Aorta (tissue), 5 donors: ENCODE measurements at regions not wholly inside any gene's neighbourhood (a gene's known extent, or its start where the extent isn't known, plus 50 kb on each side); places are given as distances from the start of the nearest gene placed in this dataset.

ENCODE experiments used
- ATAC-seq: fragments of 200-7000 bp; cut with Tn5 transposase; one replicate; pipeline ENCODE4 v1.9.1; 2022; ENCODE audit warnings: moderate library complexity; ENCODE audit not compliant: low FRiP score
- DNase-seq, 2 donors: peaks; one replicate each; pipeline ENCODE4 v3.0.0-alpha.2; 2020
- H3K27ac ChIP-seq, 2 donors: one replicate each; pipeline ENCODE4 v1.5.1; 2013; ENCODE audit warnings: low read length in 2 of 2, mild to moderate bottlenecking in 2 of 2, moderate library complexity in 2 of 2, control low read depth in 1 of 2, inconsistent platforms in 1 of 2, low read depth in 1 of 2
- H3K27me3 ChIP-seq, 2 donors: one replicate each; pipeline ENCODE4 v1.6.1; 2013; ENCODE audit warnings: control low read depth in 1 of 2, low read length in 1 of 2, mild to moderate bottlenecking in 1 of 2, moderate library complexity in 1 of 2; ENCODE audit not compliant: insufficient read depth in 2 of 2, control insufficient read depth in 1 of 2
- H3K36me3 ChIP-seq, 2 donors: one replicate each; pipeline ENCODE4 v1.6.1; 2013; ENCODE audit warnings: control low read depth in 1 of 2, low read length in 1 of 2, mild to moderate bottlenecking in 1 of 2; ENCODE audit not compliant: insufficient read depth in 2 of 2, control insufficient read depth in 1 of 2
- H3K4me1 ChIP-seq, 2 donors: one replicate each; pipeline ENCODE4 v1.6.1; 2013; ENCODE audit warnings: low read length in 2 of 2, control low read depth in 1 of 2, mild to moderate bottlenecking in 1 of 2, moderate library complexity in 1 of 2; ENCODE audit not compliant: insufficient read depth in 2 of 2, control insufficient read depth in 1 of 2
- H3K4me3 ChIP-seq, 2 donors: one replicate each; pipeline ENCODE4 v1.5.1; 2013; ENCODE audit warnings: low read length in 2 of 2, control low read depth in 1 of 2, mild to moderate bottlenecking in 1 of 2
- H3K9me3 ChIP-seq: one replicate; pipeline ENCODE4 v1.6.1; 2013; ENCODE audit warnings: mild to moderate bottlenecking, low read length; ENCODE audit not compliant: control insufficient read depth
- WGBS, 2 donors: extraction: QIAGEN DNeasy Blood & Tissue Kit; methylation state at CpG; one replicate each; pipeline ENCODE4 v1.1.7; 2013; 5-methylcytosine and 5-hydroxymethylcytosine counted together
- intact Hi-C, 2 donors: fragments of 100-400 bp; cut with DNase I; formaldehyde crosslinking; loops; one replicate each; pipeline versions ENCODE4 v1.14.2 to v1.15.0; 2022
- donor health status: healthy with polysubstance abuse.
- donor health status: Bipolar disorder and iron deficiency.
- donor health status: DM: no; HTN: no; CAD: no.
- donor health status: DM: no; HTN: no; CAD: no.
- donor health status: DM: yes; HTN: yes; CAD: no.

GRCh38 chrX:3227526-3227925 is 118.9 kb downstream of the MXRA5 start:
- Histone ChIP-seq H3K4me3 (no peak overlapping the region), H3K27me3 (peaks cover 0 to 2% of the 10 kb centered on the region in 2 donors), H3K27ac (no peak overlapping the region), H3K4me1 (no peaks in the 10 kb centered on the region), H3K9me3 (no peaks in the 10 kb centered on the region), H3K36me3 (no peaks in the 10 kb centered on the region)
- WGBS, 2 donors: 87 to 93% methylated on average over 1 of the region's 1 CpG
- ATAC-seq: no peak
- intact Hi-C loops: no loop called here
- no peak for DNase-seq

- no peaks in the 10 kb centered on the region for H3K4me1 ChIP-seq
- H3K4me3 ChIP-seq: no peak overlapping the region
- H3K27ac ChIP-seq: no peak overlapping the region
- no peaks in the 10 kb centered on the region for H3K36me3 ChIP-seq
- WGBS, 2 donors: 73 to 78% methylated on average over 2 of the region's 2 CpGs
- H3K9me3 ChIP-seq: no peaks in the 10 kb centered on the region
- DNase-seq (no peak), ATAC-seq (no peak)
- H3K27me3 ChIP-seq: peaks cover 0 to 2% of the 10 kb centered on the region in 2 donors
- intact Hi-C loops: no loop called here
Measured at GRCh38 chrX:3226087-3226486, 120.4 kb downstream of the MXRA5 start.

GRCh38 chrX:3221643-3222042 is 124.8 kb downstream of the MXRA5 start:
- 85 to 87% methylated on average over 4 of the region's 4 CpGs for WGBS, 2 donors
- Histone ChIP-seq H3K4me1 (no peaks in the 10 kb centered on the region), H3K27ac (no peak overlapping the region), H3K27me3 (peaks cover 0 to 2% of the 10 kb centered on the region in 2 donors), H3K9me3 (no peaks in the 10 kb centered on the region), H3K4me3 (no peak overlapping the region), H3K36me3 (no peaks in the 10 kb centered on the region)
- DNase-seq: no peak
- intact Hi-C loops: no loop called here
- no peak for ATAC-seq

GRCh38 chrX:3219667-3220066 is 126.8 kb downstream of the MXRA5 start:
- 69 to 81% methylated on average over 5 of the region's 5 CpGs for whole genome bisulfite sequencing, 2 donors
- Histone ChIP-seq H3K9me3 (no peaks in the 10 kb centered on the region), H3K4me3 (no peak overlapping the region), H3K27ac (no peak overlapping the region), H3K4me1 (no peaks in the 10 kb centered on the region), H3K36me3 (no peaks in the 10 kb centered on the region), H3K27me3 (no peaks in the 10 kb centered on the region)
- intact Hi-C loops: no loop called here
- no peak for DNase-seq
- ATAC-seq: no peak

GRCh38 chrX:3219231-3219630 is 127.2 kb downstream of the MXRA5 start:
- DNase-seq (no peak), ATAC-seq (no peak)
- WGBS, 2 donors: 76 to 87% methylated on average over 6 of the region's 6 CpGs
- no peak overlapping the region for H3K27ac ChIP-seq
- no peaks in the 10 kb centered on the region for H3K27me3 ChIP-seq
- no peaks in the 10 kb centered on the region for H3K4me1 ChIP-seq
- no peaks in the 10 kb centered on the region for H3K9me3 ChIP-seq
- H3K36me3 ChIP-seq: no peaks in the 10 kb centered on the region
- H3K4me3 ChIP-seq: no peak overlapping the region
- intact Hi-C loops: no loop called here

GRCh38 chrX:3218442-3218841 is 128.0 kb downstream of the MXRA5 start:
- intact Hi-C loops: no loop called here
- no peak for ATAC-seq
- Histone ChIP-seq H3K36me3 (no peaks in the 10 kb centered on the region), H3K4me1 (no peaks in the 10 kb centered on the region), H3K9me3 (no peaks in the 10 kb centered on the region), H3K27me3 (no peaks in the 10 kb centered on the region), H3K27ac (no peak overlapping the region), H3K4me3 (no peak overlapping the region)
- no peak for DNase-seq
- WGBS, 2 donors: 70 to 77% methylated on average over 1 of the region's 1 CpG

GRCh38 chrX:3216581-3217180 is 129.8 kb downstream of the MXRA5 start:
- intact Hi-C loops: no loop called here
- no peaks in the 10 kb centered on the region for H3K4me1 ChIP-seq
- 69 to 74% methylated on average over 5 of the region's 5 CpGs for WGBS, 2 donors
- DNase-seq (no peak), ATAC-seq (no peak)
- H3K27ac ChIP-seq: no peak overlapping the region
- no peaks in the 10 kb centered on the region for H3K9me3 ChIP-seq
- H3K27me3 ChIP-seq: no peaks in the 10 kb centered on the region
- no peak overlapping the region for H3K4me3 ChIP-seq
- no peaks in the 10 kb centered on the region for H3K36me3 ChIP-seq

- DNase-seq: no peak
- WGBS, 2 donors: 70 to 75% methylated on average over 2 of the region's 2 CpGs
- Histone ChIP-seq H3K27me3 (no peaks in the 10 kb centered on the region), H3K27ac (no peak overlapping the region), H3K36me3 (no peaks in the 10 kb centered on the region), H3K4me1 (no peaks in the 10 kb centered on the region), H3K9me3 (no peaks in the 10 kb centered on the region), H3K4me3 (no peak overlapping the region)
- ATAC-seq: no peak
- intact Hi-C loops: no loop called here
Measured at GRCh38 chrX:3215249-3215648, 131.2 kb downstream of the MXRA5 start.

- WGBS, 2 donors: 55 to 78% methylated on average over 6 of the region's 6 CpGs
- no peak for DNase-seq
- H3K36me3 ChIP-seq: no peaks in the 10 kb centered on the region
- intact Hi-C loops: no loop called here
- no peak overlapping the region for H3K27ac ChIP-seq
- H3K27me3 ChIP-seq: no peaks in the 10 kb centered on the region
- H3K9me3 ChIP-seq: no peaks in the 10 kb centered on the region
- H3K4me1 ChIP-seq: no peaks in the 10 kb centered on the region
- no peak overlapping the region for H3K4me3 ChIP-seq
- ATAC-seq: no peak
Measured at GRCh38 chrX:3206314-3206713, 140.1 kb downstream of the MXRA5 start.
